OCI-LY3 (cell line): ENCODE measurements at regions not wholly inside any gene's neighbourhood (a gene's known extent, or its start where the extent isn't known, plus 50 kb on each side); places are given as distances from the start of the nearest gene placed in this dataset.

ENCODE experiments used
- H2AFZ ChIP-seq: fragments of 200-600, 300-600 bp; shearing (Covaris generic); 2 replicates; pipeline ENCODE4 v1.6.0; 2014; ENCODE audit warnings: antibody characterized with exemption, low read depth, low read length
- H3K27ac ChIP-seq: fragments of 200-600, 300-600 bp; sonication (generic); 2 replicates; pipeline ENCODE4 v1.5.1; 2014; ENCODE audit warnings: mild to moderate bottlenecking, low read length, moderate library complexity, mixed read lengths
- H3K27me3 ChIP-seq: fragments of 200-600, 300-600 bp; sonication (generic); 2 replicates; pipeline ENCODE4 v1.6.1; 2014; ENCODE audit warnings: low read depth, low read length, mixed read lengths
- H3K36me3 ChIP-seq: fragments of 200-600, 300-600 bp; sonication (generic); replicated peaks from 2 replicates; pipeline ENCODE3; 2014; ENCODE audit warnings: low read depth, low read length, mixed read lengths
- H3K4me1 ChIP-seq: fragments of 300-600, 200-600 bp; sonication (generic); 2 replicates; pipeline ENCODE4 v1.6.1; 2014; ENCODE audit warnings: low read length, mixed read lengths
- H3K4me2 ChIP-seq: fragments of 200-600, 300-600 bp; sonication (generic); 2 replicates; pipeline ENCODE4 v1.6.1; 2014; ENCODE audit warnings: low read length, mixed read lengths
- H3K4me3 ChIP-seq: fragments of 300-600, 200-600 bp; sonication (generic); 2 replicates; pipeline ENCODE4 v1.5.1; 2014; ENCODE audit warnings: antibody characterized with exemption, mild to moderate bottlenecking, low read length, moderate library complexity
- H3K79me2 ChIP-seq: fragments of 300-600, 200-600 bp; shearing (Covaris generic); 2 replicates; pipeline ENCODE4 v1.6.1; 2014; ENCODE audit warnings: mild to moderate bottlenecking, low read length, mixed read lengths
- H3K9ac ChIP-seq: fragments of 300-600, 200-600 bp; shearing (Covaris generic); 2 replicates; pipeline ENCODE4 v1.6.0; 2014; ENCODE audit warnings: mild to moderate bottlenecking, low read length, moderate library complexity
- H3K9me3 ChIP-seq: fragments of 200-600, 300-600 bp; shearing (Covaris generic); 2 replicates; pipeline ENCODE4 v1.6.1; 2014; ENCODE audit warnings: low read length, mixed read lengths; ENCODE audit not compliant: insufficient read depth
- H4K20me1 ChIP-seq: fragments of 200-600, 300-600 bp; sonication (generic); 2 replicates; pipeline ENCODE4 v1.6.1; 2016; ENCODE audit warnings: low read length, mixed read lengths; ENCODE audit not compliant: insufficient read depth
- EZH2phosphoT487 ChIP-seq: fragments of 200-600 bp; shearing (Covaris generic); IDR thresholded peaks from 2 replicates; pipeline ENCODE4 v1.6.1; 2018; ENCODE audit warnings: antibody characterized with exemption, mixed run types, low read depth
- TF ChIP-seq, protein P1 (sequence below): fragments of 200-600, 300-600 bp; sonication (generic); IDR thresholded peaks from 2 replicates; pipeline ENCODE4 v1.5.1; 2014; ENCODE audit warnings: antibody characterized with exemption, low read length, low read depth

GRCh38 chr12:92513231-92513730 is 189.5 kb upstream of the PLEKHG7 start:
- Histone ChIP-seq H4K20me1 (no peaks in the 10 kb centered on the region), H3K36me3 (no peaks in the 10 kb centered on the region), H3K9me3 (no peaks in the 10 kb centered on the region; the same call in 1 of the 2 replicates), H3K27ac (no peak overlapping the region), H2AFZ (no peak overlapping the region), H3K9ac (no peak overlapping the region), H3K27me3 (no peaks in the 10 kb centered on the region), H3K4me3 (no peak overlapping the region), H3K79me2 (no peaks in the 10 kb centered on the region), H3K4me2 (no peak overlapping the region), H3K4me1 (no peaks in the 10 kb centered on the region)
- no peak for TF ChIP-seq EZH2phosphoT487
- TF ChIP-seq, protein P1, sequence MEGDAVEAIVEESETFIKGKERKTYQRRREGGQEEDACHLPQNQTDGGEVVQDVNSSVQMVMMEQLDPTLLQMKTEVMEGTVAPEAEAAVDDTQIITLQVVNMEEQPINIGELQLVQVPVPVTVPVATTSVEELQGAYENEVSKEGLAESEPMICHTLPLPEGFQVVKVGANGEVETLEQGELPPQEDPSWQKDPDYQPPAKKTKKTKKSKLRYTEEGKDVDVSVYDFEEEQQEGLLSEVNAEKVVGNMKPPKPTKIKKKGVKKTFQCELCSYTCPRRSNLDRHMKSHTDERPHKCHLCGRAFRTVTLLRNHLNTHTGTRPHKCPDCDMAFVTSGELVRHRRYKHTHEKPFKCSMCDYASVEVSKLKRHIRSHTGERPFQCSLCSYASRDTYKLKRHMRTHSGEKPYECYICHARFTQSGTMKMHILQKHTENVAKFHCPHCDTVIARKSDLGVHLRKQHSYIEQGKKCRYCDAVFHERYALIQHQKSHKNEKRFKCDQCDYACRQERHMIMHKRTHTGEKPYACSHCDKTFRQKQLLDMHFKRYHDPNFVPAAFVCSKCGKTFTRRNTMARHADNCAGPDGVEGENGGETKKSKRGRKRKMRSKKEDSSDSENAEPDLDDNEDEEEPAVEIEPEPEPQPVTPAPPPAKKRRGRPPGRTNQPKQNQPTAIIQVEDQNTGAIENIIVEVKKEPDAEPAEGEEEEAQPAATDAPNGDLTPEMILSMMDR: no peak

DNA sequence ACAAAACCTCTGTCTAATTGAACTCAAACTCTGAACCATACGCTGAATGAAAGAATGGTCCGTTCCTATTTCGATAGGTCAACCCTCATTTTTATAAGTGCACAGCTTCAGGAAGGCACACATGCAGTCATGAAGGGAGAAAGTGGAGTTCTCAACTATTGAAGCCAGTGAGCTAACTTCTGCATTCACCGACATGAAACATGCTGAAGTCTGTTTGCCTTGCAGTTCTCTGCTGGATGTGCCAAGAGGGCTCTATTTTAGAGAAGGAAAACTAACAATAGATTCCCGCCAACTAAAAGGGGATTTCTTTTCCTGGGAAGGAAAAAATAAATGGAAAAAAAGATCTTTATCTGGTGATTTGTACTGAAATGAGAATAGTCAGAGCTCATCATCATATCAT is 191.0 kb upstream of the PLEKHG7 start:
- Histone ChIP-seq H3K4me1 (peaks cover under 1% of the 10 kb centered on the region; the same call in 1 of the 2 replicates), H3K9me3 (no peaks in the 10 kb centered on the region; the same call in 1 of the 2 replicates), H3K9ac (no peak overlapping the region), H3K79me2 (no peaks in the 10 kb centered on the region), H3K27me3 (no peaks in the 10 kb centered on the region), H4K20me1 (no peaks in the 10 kb centered on the region), H3K36me3 (no peaks in the 10 kb centered on the region), H3K4me3 (no peak overlapping the region), H3K27ac (no peak overlapping the region), H2AFZ (no peak overlapping the region), H3K4me2 (no peak overlapping the region)
- TF ChIP-seq EZH2phosphoT487: no peak
- TF ChIP-seq, protein P1: no peak

GRCh38 chr12:92509156-92509738 is 193.5 kb upstream of the PLEKHG7 start:
- Histone ChIP-seq H3K27ac (no peak overlapping the region), H3K4me1 (peaks cover 26% of the 10 kb centered on the region), H3K4me3 (no peak overlapping the region), H3K9ac (no peak overlapping the region), H4K20me1 (no peaks in the 10 kb centered on the region), H3K27me3 (no peaks in the 10 kb centered on the region), H3K36me3 (no peaks in the 10 kb centered on the region), H3K9me3 (no peaks in the 10 kb centered on the region; the same call in 1 of the 2 replicates), H2AFZ (no peak overlapping the region), H3K4me2 (no peak overlapping the region), H3K79me2 (no peaks in the 10 kb centered on the region)
- TF ChIP-seq EZH2phosphoT487: no peak
- TF ChIP-seq, protein P1: no peak

GRCh38 chr12:92506891-92507290 is 195.9 kb upstream of the PLEKHG7 start:
- H3K4me1 ChIP-seq: peaks cover 48% of the 10 kb centered on the region
- H2AFZ ChIP-seq: no peak overlapping the region
- no peak overlapping the region for H3K4me2 ChIP-seq

More at GRCh38 chr12:92506891-92507290, 195.9 kb upstream of the PLEKHG7 start:
- H3K27me3 ChIP-seq: no peaks in the 10 kb centered on the region
- no peaks in the 10 kb centered on the region; the same call in 1 of the 2 replicates for H3K9me3 ChIP-seq
- H3K27ac ChIP-seq: no peak overlapping the region
- no peaks in the 10 kb centered on the region for H3K36me3 ChIP-seq
- no peak for TF ChIP-seq EZH2phosphoT487
- TF ChIP-seq, protein P1: no peak
- H4K20me1 ChIP-seq: no peaks in the 10 kb centered on the region
- H3K79me2 ChIP-seq: no peaks in the 10 kb centered on the region
- H3K9ac ChIP-seq: no peak overlapping the region
- no peak overlapping the region for H3K4me3 ChIP-seq
